ENCODE measurements at regions not wholly inside any gene's neighbourhood (a gene's known extent, or its start where the extent isn't known, plus 50 kb on each side); places are given as distances from the start of the nearest gene placed in this dataset.

DNA sequence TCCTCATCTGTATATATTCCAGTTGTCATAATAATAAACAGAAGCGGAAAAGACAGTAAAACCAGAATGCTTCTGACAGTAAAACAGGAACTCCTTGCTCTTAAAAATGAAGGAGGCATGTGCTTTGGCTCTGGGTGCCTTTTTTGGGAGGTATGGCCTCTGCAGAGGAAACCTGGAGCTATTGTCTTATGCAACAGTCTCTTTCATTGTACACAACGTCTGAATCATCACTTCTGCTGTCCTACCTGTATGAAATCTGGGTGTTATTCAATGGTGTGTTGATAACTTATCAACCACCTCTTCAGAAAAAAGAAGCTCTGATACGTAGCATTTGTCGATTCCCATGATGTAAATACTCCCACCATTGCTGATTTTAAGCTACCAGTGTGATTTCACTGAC, 64.8 kb downstream of the CDCA7 start:
- no peak for DNase-seq
- Mint-ChIP-seq H3K27me3 (peaks cover 21% of the 10 kb centered on the region), H3K4me3 (no peak overlapping the region), H3K4me1 (no peaks in the 10 kb centered on the region), H3K9me3 (no peaks in the 10 kb centered on the region), H3K27ac (no peak overlapping the region), H3K36me3 (ENCODE audit: low read depth) (no peaks in the 10 kb centered on the region)
- ChIA-PET POLR2A (no interaction called here), CTCF (no interaction called here)

DNA sequence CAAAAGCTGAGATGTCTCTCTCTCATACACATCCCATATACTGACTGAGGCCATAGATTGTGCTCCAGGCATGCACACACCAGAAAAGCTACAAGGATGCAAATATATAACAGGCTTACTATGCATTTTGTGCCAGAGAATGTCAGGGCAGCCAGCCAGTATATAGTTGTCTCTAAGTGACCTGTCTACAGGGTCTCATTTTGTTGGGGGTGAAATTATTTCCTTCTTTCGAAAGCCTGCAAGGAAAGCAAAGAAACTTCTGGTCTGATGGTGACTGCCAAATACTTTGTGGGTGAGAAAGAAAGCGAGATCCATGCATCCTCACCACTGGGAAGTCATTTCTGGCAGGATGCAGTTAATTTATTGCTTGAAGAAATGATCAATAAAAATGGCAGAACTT, 70.2 kb downstream of the CDCA7 start:
- Mint-ChIP-seq H3K27ac (no peak overlapping the region), H3K36me3 (ENCODE audit: low read depth) (no peaks in the 10 kb centered on the region), H3K9me3 (no peaks in the 10 kb centered on the region), H3K4me1 (no peaks in the 10 kb centered on the region), H3K4me3 (no peak overlapping the region), H3K27me3 (peaks cover 14% of the 10 kb centered on the region)
- DNase-seq = no peak
- CTCF ChIA-PET = no interaction called here
- POLR2A ChIA-PET = no interaction called here

GRCh38 chr2:173427887-173428668, 73.4 kb downstream of the CDCA7 start:
- no peak for DNase-seq
- Mint-ChIP-seq H3K27me3 (peaks cover 22% of the 10 kb centered on the region), H3K4me1 (no peaks in the 10 kb centered on the region), H3K36me3 (ENCODE audit: low read depth) (no peaks in the 10 kb centered on the region), H3K27ac (no peak overlapping the region), H3K4me3 (no peak overlapping the region), H3K9me3 (no peaks in the 10 kb centered on the region)
- POLR2A ChIA-PET = no interaction called here
- CTCF ChIA-PET = interaction anchor here (0.5 to 1.8 kb wide), 3 partner anchors 15 to 788 kb away, joined by 3 to 7 read pairs (median 3); no protein-coding TSS in a partner anchor

DNA sequence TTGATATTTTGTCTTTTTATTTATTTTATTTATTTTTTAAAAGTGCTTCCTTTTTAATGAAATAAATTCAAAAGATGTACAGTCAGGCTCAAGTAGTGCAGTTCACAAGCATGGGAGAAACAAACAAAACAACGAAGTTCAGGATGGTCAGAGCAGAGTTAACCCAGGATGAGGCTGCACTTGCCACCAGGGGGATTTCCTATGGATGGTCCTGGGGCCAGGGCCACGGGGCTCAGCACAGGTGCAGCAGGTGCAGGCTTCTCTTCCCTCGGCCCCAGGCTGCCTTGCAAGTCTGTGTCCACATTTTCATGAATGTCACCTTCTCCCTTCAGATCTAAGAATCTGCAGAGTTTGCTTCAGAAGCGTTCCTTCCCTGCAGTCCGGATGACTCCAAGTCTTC, 76.5 kb downstream of the CDCA7 start:
- no peaks in the 10 kb centered on the region for H3K9me3 Mint-ChIP-seq
- H3K4me1 Mint-ChIP-seq = peaks cover 5% of the 10 kb centered on the region
- H3K36me3 Mint-ChIP-seq (ENCODE audit: low read depth) = no peaks in the 10 kb centered on the region
- ChIA-PET CTCF (no interaction called here), POLR2A (no interaction called here)
- no peak for DNase-seq
- H3K27ac Mint-ChIP-seq = no peak overlapping the region
- H3K27me3 Mint-ChIP-seq = peaks cover 25% of the 10 kb centered on the region
- no peak overlapping the region for H3K4me3 Mint-ChIP-seq

DNA sequence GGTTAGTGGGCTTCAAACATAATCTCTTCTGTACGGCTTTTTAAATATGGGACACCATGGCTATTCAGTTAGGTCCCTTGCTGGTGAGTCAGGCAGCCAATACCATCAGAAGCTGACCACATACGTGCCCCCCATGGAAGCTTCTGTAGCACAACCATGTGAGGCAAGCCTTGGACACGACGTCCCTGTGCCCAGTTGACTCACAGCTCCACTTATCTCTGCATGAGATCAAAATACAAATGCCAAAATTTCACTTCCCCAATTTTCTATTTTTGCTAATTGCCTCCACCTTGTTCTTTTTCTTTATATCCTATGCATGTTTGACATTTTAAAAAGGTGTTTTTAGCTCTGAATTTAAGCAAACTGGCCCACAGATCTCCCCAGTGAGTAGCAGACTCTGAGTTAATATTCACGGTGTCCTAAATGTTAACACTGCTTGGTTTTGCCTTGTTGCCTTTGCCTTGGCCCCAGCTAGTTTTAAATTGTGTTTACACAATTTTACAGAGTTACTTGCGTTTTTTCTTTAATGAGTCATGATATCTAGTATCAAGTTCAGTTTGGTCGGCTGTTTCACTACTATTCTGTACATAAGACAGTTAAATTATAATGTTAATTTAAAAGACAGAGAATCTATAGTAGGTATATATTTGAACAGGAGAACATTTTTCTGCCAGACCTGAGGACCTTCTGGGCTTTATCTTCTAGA, 77.5 kb downstream of the CDCA7 start:
- peaks cover 25% of the 10 kb centered on the region for H3K27me3 Mint-ChIP-seq
- ChIA-PET POLR2A (no interaction called here), CTCF (no interaction called here)
- DNase-seq = no peak
- peaks cover 5% of the 10 kb centered on the region for H3K4me1 Mint-ChIP-seq
- no peak overlapping the region for H3K4me3 Mint-ChIP-seq
- H3K9me3 Mint-ChIP-seq = no peaks in the 10 kb centered on the region
- no peak overlapping the region for H3K27ac Mint-ChIP-seq
- no peaks in the 10 kb centered on the region for H3K36me3 Mint-ChIP-seq (ENCODE audit: low read depth)

DNA sequence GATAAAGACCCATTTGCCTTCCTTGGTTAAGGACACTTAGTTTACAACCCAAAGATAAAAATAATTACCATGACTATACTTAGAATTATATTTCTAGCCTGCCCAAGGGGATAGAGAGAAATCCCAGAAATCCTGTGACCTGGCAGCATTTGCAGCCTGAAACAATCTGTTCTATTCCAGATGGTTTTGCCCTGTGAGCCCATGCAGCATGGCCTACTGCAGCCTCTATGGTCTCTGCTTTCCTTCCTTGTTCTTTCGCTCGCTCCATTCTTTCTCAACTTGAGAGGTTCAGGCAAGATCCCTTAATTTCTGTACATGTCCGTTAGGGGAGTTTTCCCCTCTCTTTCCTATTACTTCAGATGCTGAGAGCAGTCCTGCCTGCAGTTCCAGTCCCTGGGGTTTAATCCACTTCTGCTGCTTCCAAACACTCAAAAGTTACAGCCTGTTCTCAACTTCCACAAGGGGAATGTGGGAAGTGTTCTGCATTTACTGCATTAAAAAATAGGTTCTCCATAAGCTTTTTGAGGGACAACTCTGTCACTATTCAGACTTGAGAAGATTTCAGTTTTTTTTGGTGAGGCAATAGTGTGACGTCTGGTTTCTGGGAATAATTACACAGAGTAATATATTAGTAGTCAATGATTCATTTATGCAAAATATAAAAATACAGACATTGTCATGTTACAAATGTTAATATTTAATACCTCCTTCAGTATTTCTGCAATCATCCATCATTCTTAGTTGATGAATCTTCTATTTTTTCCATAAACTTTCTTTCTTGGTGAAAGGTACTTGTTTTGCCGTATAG, 80.3 kb downstream of the CDCA7 start:
- no peak overlapping the region for H3K4me3 Mint-ChIP-seq
- peaks cover 5% of the 10 kb centered on the region for H3K4me1 Mint-ChIP-seq
- CTCF ChIA-PET = no interaction called here
- POLR2A ChIA-PET = no interaction called here
- no peak for DNase-seq
- no peak overlapping the region for H3K27ac Mint-ChIP-seq
- no peaks in the 10 kb centered on the region for H3K36me3 Mint-ChIP-seq (ENCODE audit: low read depth)
- peaks cover 21% of the 10 kb centered on the region for H3K27me3 Mint-ChIP-seq
- H3K9me3 Mint-ChIP-seq = no peaks in the 10 kb centered on the region

GRCh38 chr2:173435574-173435973, 80.9 kb downstream of the CDCA7 start:
- Mint-ChIP-seq H3K9me3 (no peaks in the 10 kb centered on the region), H3K4me3 (no peak overlapping the region), H3K4me1 (peaks cover 5% of the 10 kb centered on the region), H3K27me3 (peaks cover 17% of the 10 kb centered on the region), H3K27ac (no peak overlapping the region), H3K36me3 (ENCODE audit: low read depth) (no peaks in the 10 kb centered on the region)
- POLR2A ChIA-PET = no interaction called here
- CTCF ChIA-PET = no interaction called here
- no peak for DNase-seq

- POLR2A ChIA-PET = no interaction called here
These were observed 81.4 kb downstream of the CDCA7 start for GRCh38 chr2:173436088-173436487.

GRCh38 chr2:173441222-173441621, 86.5 kb downstream of the CDCA7 start:
- H3K4me3 Mint-ChIP-seq = no peak overlapping the region
- no peaks in the 10 kb centered on the region for H3K4me1 Mint-ChIP-seq
- no peak overlapping the region for H3K27ac Mint-ChIP-seq
- H3K36me3 Mint-ChIP-seq (ENCODE audit: low read depth) = no peaks in the 10 kb centered on the region
- CTCF ChIA-PET = no interaction called here
- no peaks in the 10 kb centered on the region for H3K9me3 Mint-ChIP-seq
- POLR2A ChIA-PET = no interaction called here
- peaks cover 8% of the 10 kb centered on the region for H3K27me3 Mint-ChIP-seq
- DNase-seq = no peak

More at GRCh38 chr2:173436088-173436487, 81.4 kb downstream of the CDCA7 start:
- DNase-seq = no peak
- no peak overlapping the region for H3K27ac Mint-ChIP-seq
- H3K36me3 Mint-ChIP-seq (ENCODE audit: low read depth) = no peaks in the 10 kb centered on the region
- peaks cover 5% of the 10 kb centered on the region for H3K4me1 Mint-ChIP-seq
- CTCF ChIA-PET = no interaction called here
- H3K27me3 Mint-ChIP-seq = peaks cover 15% of the 10 kb centered on the region
- no peak overlapping the region for H3K4me3 Mint-ChIP-seq
- H3K9me3 Mint-ChIP-seq = no peaks in the 10 kb centered on the region

- Mint-ChIP-seq H3K9me3 (no peaks in the 10 kb centered on the region), H3K36me3 (ENCODE audit: low read depth) (no peaks in the 10 kb centered on the region), H3K27me3 (peaks cover 14% of the 10 kb centered on the region), H3K27ac (no peak overlapping the region), H3K4me3 (no peak overlapping the region), H3K4me1 (no peaks in the 10 kb centered on the region)
- no peak for DNase-seq
- ChIA-PET POLR2A (no interaction called here), CTCF (interaction anchor here (0.7 kb wide), 1 partner anchor 15 kb away, joined by 3 read pairs; no protein-coding TSS in a partner anchor)
These were observed 87.9 kb downstream of the CDCA7 start for GRCh38 chr2:173442542-173442941.

DNA sequence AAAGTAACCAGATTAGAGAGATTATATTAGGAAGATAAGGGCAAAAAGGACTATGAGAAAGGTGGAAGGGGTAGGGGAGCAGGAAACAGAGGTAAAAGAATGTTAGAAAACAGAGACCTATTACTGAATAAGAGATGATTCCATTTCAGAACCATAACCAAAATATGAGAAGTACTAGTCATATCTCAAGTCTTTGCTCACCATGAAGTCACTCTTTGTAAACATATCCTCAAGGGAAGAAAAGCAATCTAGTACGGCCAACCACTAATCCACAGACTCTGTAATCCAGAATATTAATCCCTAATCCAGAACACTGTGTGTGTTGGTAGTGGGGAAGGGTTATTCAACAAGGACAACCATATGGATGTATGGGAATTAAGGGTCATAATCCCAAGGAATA, 92.0 kb downstream of the CDCA7 start:
- CTCF ChIA-PET = no interaction called here
- no peak overlapping the region for H3K4me3 Mint-ChIP-seq
- POLR2A ChIA-PET = no interaction called here

GRCh38 chr2:173448938-173449471, 94.3 kb downstream of the CDCA7 start:
- CTCF ChIA-PET = interaction anchor here (0.6 to 1.6 kb wide), 9 partner anchors 11 to 966 kb away, joined by 3 to 9 read pairs (median 4); no protein-coding TSS in a partner anchor
- no peak overlapping the region for H3K4me3 Mint-ChIP-seq
- POLR2A ChIA-PET = no interaction called here

More for the DNA sequence above, 92.0 kb downstream of the CDCA7 start:
- no peak for DNase-seq
- Mint-ChIP-seq H3K36me3 (ENCODE audit: low read depth) (no peaks in the 10 kb centered on the region), H3K4me1 (peaks cover 16% of the 10 kb centered on the region), H3K9me3 (no peaks in the 10 kb centered on the region), H3K27ac (no peak overlapping the region), H3K27me3 (peaks cover 23% of the 10 kb centered on the region)

GRCh38 chr2:173451118-173451517, 96.4 kb downstream of the CDCA7 start:
- Mint-ChIP-seq H3K4me3 (peak overlapping the region; percentile 20), H3K4me1 (peaks cover 16% of the 10 kb centered on the region), H3K36me3 (ENCODE audit: low read depth) (no peaks in the 10 kb centered on the region), H3K27ac (no peak overlapping the region), H3K9me3 (no peaks in the 10 kb centered on the region), H3K27me3 (peaks cover 19% of the 10 kb centered on the region)
- DNase-seq = peak; percentile 19
- ChIA-PET CTCF (no interaction called here), POLR2A (no interaction called here)

More at GRCh38 chr2:173448938-173449471, 94.3 kb downstream of the CDCA7 start:
- peaks cover 22% of the 10 kb centered on the region for H3K27me3 Mint-ChIP-seq
- peaks cover 16% of the 10 kb centered on the region for H3K4me1 Mint-ChIP-seq
- H3K27ac Mint-ChIP-seq = peak overlapping the region; percentile 54
- no peaks in the 10 kb centered on the region for H3K36me3 Mint-ChIP-seq (ENCODE audit: low read depth)
- peak; percentile 68 for DNase-seq
- H3K9me3 Mint-ChIP-seq = no peaks in the 10 kb centered on the region

All from activated CD4-positive, alpha-beta T cell treated with anti-CD3 and anti-CD28 coated beads, Interleukin-2, amount 10 ng/mL, durations not matched to agents 7 days and 5 days (primary cell).